C4-2B (cell line): ENCODE measurements at regions not wholly inside any gene's neighbourhood (a gene's known extent, or its start where the extent isn't known, plus 50 kb on each side); places are given as distances from the start of the nearest gene placed in this dataset.

Source experiments
- CTCF ChIP-seq: fragments of 450-650 bp; conservative IDR thresholded peaks from 2 replicates; pipeline ENCODE4 v1.5.1; 2017; ENCODE audit warnings: mild to moderate bottlenecking
- ZFX ChIP-seq: fragments of 450-650 bp; IDR thresholded peaks from 2 replicates; pipeline ENCODE4 v1.6.1; 2017

- no peak for TF ChIP-seq CTCF
- no peak for TF ChIP-seq ZFX
Observed at GRCh38 chr6:90365002-90365401, 68.4 kb upstream of the BACH2 start.
